SK-N-SH (cell line): ENCODE measurements at regions not wholly inside any gene's neighbourhood (a gene's known extent, or its start where the extent isn't known, plus 50 kb on each side); places are given as distances from the start of the nearest gene placed in this dataset.

Source experiments
- CTCF ChIA-PET: fragments of 300-600, 350-600 bp; formaldehyde crosslinking; extraction: SDS; loops from one replicate; lab custom pipeline; 2021; lab: Yijun Ruan, JAX
- POLR2A ChIA-PET: fragments of 350-600 bp; sonication (Branson Sonifier 250); formaldehyde crosslinking; extraction: SDS; loops from one replicate; lab custom pipeline; 2020; ENCODE audit warnings: antibody characterized with exemption, inconsistent platforms; lab: Yijun Ruan, JAX
- DNase-seq: peaks from one replicate; pipeline ENCODE4 v3.0.0; 2012
- H2AFZ ChIP-seq: fragments of 200-600 bp; sonication (generic); 2 replicates; pipeline ENCODE4 v1.8.1; 2016; ENCODE audit warnings: antibody characterized with exemption, mild to moderate bottlenecking, low read depth
- H3F3A ChIP-seq: fragments of 200-600 bp; sonication (generic); replicated peaks from 2 replicates; pipeline ENCODE3; 2016; ENCODE audit warnings: antibody characterized with exemption, mild to moderate bottlenecking; ENCODE audit not compliant: insufficient read depth
- H3K27ac ChIP-seq, 2 experiments: fragments of 200-500 bp in 1 of 2; fragments of 200-600 bp in 1 of 2; sonication (Bioruptor generic) in 1 of 2; sonication (generic), shearing (Covaris generic) in 1 of 2; 2 replicates each; pipeline versions ENCODE4 v1.5.1 to v1.6.1; 2014 to 2016; ENCODE audit warnings: low read depth in 2 of 2, inconsistent platforms in 1 of 2, low read length in 1 of 2, mild to moderate bottlenecking in 1 of 2, mixed read lengths in 1 of 2
- H3K27me3 ChIP-seq: fragments of 200-600 bp; sonication (generic), shearing (Covaris generic); 2 replicates; pipeline ENCODE4 v1.6.1; 2016; ENCODE audit warnings: mixed run types; ENCODE audit not compliant: insufficient read depth
- H3K36me3 ChIP-seq, 2 experiments: fragments of 200-500 bp in 1 of 2; fragments of 200-600 bp in 1 of 2; sonication (Bioruptor generic) in 1 of 2; sonication (generic) in 1 of 2; replicated peaks in 1 of 2; 2 replicates each; pipeline versions ENCODE3 to v1.5.1; 2014 to 2016; ENCODE audit warnings: low read length in 1 of 2, mild to moderate bottlenecking in 1 of 2; ENCODE audit not compliant: insufficient read depth in 2 of 2, control insufficient read depth in 1 of 2
- H3K4me1 ChIP-seq, 2 experiments: fragments of 200-500 bp in 1 of 2; fragments of 200-600 bp in 1 of 2; sonication (Bioruptor generic) in 1 of 2; sonication (generic), shearing (Covaris generic) in 1 of 2; 2 replicates each; pipeline versions ENCODE4 v1.5.1 to v1.6.1; 2014 to 2016; ENCODE audit warnings: low read depth in 1 of 2, low read length in 1 of 2, mixed run types in 1 of 2; ENCODE audit not compliant: insufficient read depth in 2 of 2, control insufficient read depth in 1 of 2
- H3K4me2 ChIP-seq: fragments of 200-600 bp; sonication (generic), shearing (Covaris generic); 2 replicates; pipeline ENCODE4 v1.6.1; 2017; ENCODE audit warnings: mixed run types
- H3K4me3 ChIP-seq, 2 experiments: fragments of 200-500 bp in 1 of 2; fragments of 200-600 bp in 1 of 2; sonication (Bioruptor generic) in 1 of 2; sonication (generic), shearing (Covaris generic) in 1 of 2; 2 replicates each; pipeline versions ENCODE4 v1.5.1 to v1.8.1; 2014 to 2016; ENCODE audit warnings: low read depth in 2 of 2, inconsistent platforms in 1 of 2, low read length in 1 of 2, mild to moderate bottlenecking in 1 of 2, mixed read lengths in 1 of 2, moderate library complexity in 1 of 2
- H3K79me2 ChIP-seq: fragments of 200-600 bp; sonication (generic); 2 replicates; pipeline ENCODE4 v1.8.1; 2017; ENCODE audit warnings: mild to moderate bottlenecking; ENCODE audit not compliant: insufficient read depth
- H3K9ac ChIP-seq: fragments of 200-600 bp; sonication (generic); 2 replicates; pipeline ENCODE4 v1.6.1; 2017; ENCODE audit warnings: mixed run types
- H3K9me2 ChIP-seq: fragments of 200-600 bp; sonication (generic); 2 replicates; pipeline ENCODE4 v1.6.1; 2017; ENCODE audit warnings: mixed run types
- H3K9me3 ChIP-seq: fragments of 200-600 bp; sonication (generic); 2 replicates; pipeline ENCODE4 v1.6.1; 2017; ENCODE audit warnings: mixed run types, mild to moderate bottlenecking, moderate library complexity
- H4K20me1 ChIP-seq: fragments of 200-600 bp; sonication (generic); 2 replicates; pipeline ENCODE4 v1.6.1; 2017; ENCODE audit warnings: mild to moderate bottlenecking, mixed run types; ENCODE audit not compliant: insufficient read depth
- CHD2 ChIP-seq: fragments of 150-350 bp; IDR thresholded peaks from 2 replicates; pipeline ENCODE4 v1.6.1; 2018; ENCODE audit warnings: low read length; ENCODE audit not compliant: partially characterized antibody
- EP300 ChIP-seq, 2 experiments: IDR thresholded peaks; 2 replicates each; pipeline versions ENCODE4 v1.4.0 to v1.6.1; 2012; ENCODE audit warnings: borderline replicate concordance in 1 of 2, low read depth in 1 of 2, low read length in 1 of 2
- EZH2phosphoT487 ChIP-seq: fragments of 200-600 bp; sonication (generic); IDR thresholded peaks from 2 replicates; pipeline ENCODE4 v1.6.1; 2017; ENCODE audit warnings: low read depth, mixed run types, mild to moderate bottlenecking, antibody characterized with exemption, moderate library complexity, borderline replicate concordance
- FOSL2 ChIP-seq: IDR thresholded peaks from 2 replicates; pipeline ENCODE4 v1.4.0; 2012; ENCODE audit warnings: low read depth, mild to moderate bottlenecking, moderate library complexity, borderline replicate concordance
- FOXJ3 ChIP-seq: sonication (generic); formaldehyde crosslinking; IDR thresholded peaks from 2 replicates; pipeline ENCODE4 v1.5.1; 2020; ENCODE audit warnings: mild to moderate bottlenecking, missing genetic modification reagents
- GATA2 ChIP-seq: sonication (generic); formaldehyde crosslinking; IDR thresholded peaks from 2 replicates; pipeline ENCODE4 v1.5.0; 2020; ENCODE audit warnings: mild to moderate bottlenecking, missing genetic modification reagents
- IRF3 ChIP-seq: fragments of 150-350 bp; IDR thresholded peaks from 2 replicates; pipeline ENCODE4 v1.6.1; 2016; ENCODE audit warnings: mild to moderate bottlenecking, low read depth, low read length
- JUND ChIP-seq: IDR thresholded peaks from 2 replicates; pipeline ENCODE4 v1.4.0; 2012
- MAX ChIP-seq: IDR thresholded peaks from 2 replicates; pipeline ENCODE4 v1.4.0; 2012; ENCODE audit warnings: low read depth
- MXI1 ChIP-seq: IDR thresholded peaks from 2 replicates; pipeline ENCODE4 v1.6.1; 2012; ENCODE audit warnings: mild to moderate bottlenecking, low read depth, low read length, improper control_type of control experiment
- NFIC ChIP-seq: IDR thresholded peaks from 2 replicates; pipeline ENCODE4 v1.4.0; 2012; ENCODE audit warnings: borderline replicate concordance
- RAD21 ChIP-seq: IDR thresholded peaks from 2 replicates; pipeline ENCODE4 v1.6.1; 2012; ENCODE audit warnings: mild to moderate bottlenecking, low read length
- RXRA ChIP-seq: IDR thresholded peaks from 2 replicates; pipeline ENCODE4 v1.4.0; 2012; ENCODE audit warnings: low read depth, mild to moderate bottlenecking, borderline replicate concordance
- SMC3 ChIP-seq: IDR thresholded peaks from 2 replicates; pipeline ENCODE4 v1.6.1; 2012; ENCODE audit warnings: low read depth, low read length, improper control_type of control experiment
- TCF12 ChIP-seq: IDR thresholded peaks from 2 replicates; pipeline ENCODE4 v1.4.0; 2012
- USF2 ChIP-seq: fragments of 150-350 bp; IDR thresholded peaks from 2 replicates; pipeline ENCODE4 v1.6.1; 2017; ENCODE audit warnings: antibody characterized with exemption, low read length, low read depth, borderline replicate concordance
- YY1 ChIP-seq: IDR thresholded peaks from 2 replicates; pipeline ENCODE4 v1.4.0; 2012; ENCODE audit warnings: low read depth, mild to moderate bottlenecking
- ZBTB33 ChIP-seq: IDR thresholded peaks from 2 replicates; pipeline ENCODE4 v1.4.0; 2012; ENCODE audit warnings: low read depth, borderline replicate concordance
- WGBS: methylation state at CpG from one replicate; pipeline ENCODE4 v1.1.6; 2017; ENCODE audit warnings: low lambda C conversion rate; 5-methylcytosine and 5-hydroxymethylcytosine counted together

- TF ChIP-seq EP300 (IDR thresholded peaks at IDR 0.05; ENCODE audit: borderline replicate concordance in 1 of 2, low read depth in 1 of 2, low read length in 1 of 2) (no peak), CHD2 (no peak), JUND (no peak), ZBTB33 (no peak), GATA2 (no peak), MAX (no peak), RAD21 (no peak)
- TF ChIP-seq, all 33 proteins: peak for 0
Measured at GRCh38 chr7:67466109-67466508, 469.5 kb downstream of the TYW1 start (continued).

- Histone ChIP-seq H3K4me3 (no peak overlapping the region), H3K9me2 (no peaks in the 10 kb centered on the region), H3F3A (no peaks in the 10 kb centered on the region), H3K27ac (no peak overlapping the region), H3K9me3 (no peaks in the 10 kb centered on the region), H3K79me2 (no peaks in the 10 kb centered on the region), H3K4me1 (peaks cover 0 to 3% of the 10 kb centered on the region in 2 experiments; a peak in 1 of 4 replicates), H3K36me3 (no peaks in the 10 kb centered on the region), H2AFZ (no peak overlapping the region), H3K27me3 (no peaks in the 10 kb centered on the region), H4K20me1 (no peaks in the 10 kb centered on the region), H3K4me2 (no peak overlapping the region), H3K9ac (no peak overlapping the region)
- 10% methylated on average over 6 of the region's 6 CpGs for WGBS
- ChIA-PET POLR2A (no interaction called here), CTCF (no interaction called here)
- DNase-seq, result no peak
- peak in 1 of 2 experiments; percentile 34; a peak in 1 of 4 replicates for TF ChIP-seq EP300 (IDR thresholded peaks at IDR 0.05; ENCODE audit: borderline replicate concordance in 1 of 2, low read depth in 1 of 2, low read length in 1 of 2)
- no peak for TF ChIP-seq SMC3
Measured at GRCh38 chr7:67470256-67470751, 473.7 kb downstream of the TYW1 start.

- POLR2A ChIA-PET, result no interaction called here
- H3K4me1 ChIP-seq, result no peaks in the 10 kb centered on the region; a peak in 1 of 4 replicates
- no peak overlapping the region for H3K9ac ChIP-seq
- no peak overlapping the region for H2AFZ ChIP-seq
- no peaks in the 10 kb centered on the region for H4K20me1 ChIP-seq
- no peak for DNase-seq
- CTCF ChIA-PET, result interaction anchor here (2.2 kb wide), 1 partner anchor 97 kb away, joined by 7 read pairs; no protein-coding TSS in a partner anchor
- H3F3A ChIP-seq, result no peaks in the 10 kb centered on the region
- no peak overlapping the region for H3K4me2 ChIP-seq
- H3K36me3 ChIP-seq, result no peaks in the 10 kb centered on the region
- no peak overlapping the region for H3K27ac ChIP-seq
- no peaks in the 10 kb centered on the region for H3K79me2 ChIP-seq
- H3K4me3 ChIP-seq, result no peak overlapping the region
- no peaks in the 10 kb centered on the region for H3K9me2 ChIP-seq
- H3K9me3 ChIP-seq, result no peaks in the 10 kb centered on the region
- WGBS, result 48% methylated on average over 1 of the region's 1 CpG
- H3K27me3 ChIP-seq, result no peaks in the 10 kb centered on the region
- TF ChIP-seq USF2 (no peak), ZBTB33 (no peak), MXI1 (no peak), RXRA (no peak), EZH2phosphoT487 (no peak), YY1 (no peak), FOSL2 (no peak), MAX (no peak), TCF12 (no peak), NFIC (no peak), FOXJ3 (CRISPR knock-in tag) (no peak), IRF3 (no peak), GATA2 (no peak)
Measured at GRCh38 chr7:67475293-67475692, 478.7 kb downstream of the TYW1 start.
